ENCODE measurements at regions not wholly inside any gene's neighbourhood (a gene's known extent, or its start where the extent isn't known, plus 50 kb on each side); places are given as distances from the start of the nearest gene placed in this dataset.

DNA sequence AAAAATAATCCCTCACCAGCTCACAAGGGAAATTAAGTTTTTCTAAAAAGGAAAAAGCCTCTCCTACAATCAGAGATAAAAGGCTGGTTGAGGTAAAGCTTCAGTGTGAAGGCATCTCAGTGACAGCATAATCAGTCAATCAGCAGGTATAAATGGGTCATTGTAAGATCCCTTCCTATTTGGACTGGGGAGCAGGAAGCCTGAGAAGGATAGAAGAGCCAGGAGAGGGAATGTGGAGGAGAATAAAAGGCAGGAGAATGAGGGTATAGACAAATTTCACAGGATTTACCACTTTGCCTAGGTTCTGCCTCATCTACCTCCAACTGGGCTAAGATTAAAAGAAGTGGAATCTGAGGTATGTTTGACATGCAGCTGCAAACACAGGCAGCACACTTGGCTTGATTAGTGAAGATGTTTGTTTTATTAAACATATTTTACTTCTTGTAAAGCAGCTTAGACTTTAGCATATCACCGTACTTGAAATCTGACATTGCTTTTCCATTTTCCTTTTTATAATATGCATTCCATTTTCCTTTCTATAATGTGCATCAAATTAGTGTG is 479.1 kb upstream of the USP15 start:
- DNase-seq (ENCODE audit: low spot score): no peak

DNA sequence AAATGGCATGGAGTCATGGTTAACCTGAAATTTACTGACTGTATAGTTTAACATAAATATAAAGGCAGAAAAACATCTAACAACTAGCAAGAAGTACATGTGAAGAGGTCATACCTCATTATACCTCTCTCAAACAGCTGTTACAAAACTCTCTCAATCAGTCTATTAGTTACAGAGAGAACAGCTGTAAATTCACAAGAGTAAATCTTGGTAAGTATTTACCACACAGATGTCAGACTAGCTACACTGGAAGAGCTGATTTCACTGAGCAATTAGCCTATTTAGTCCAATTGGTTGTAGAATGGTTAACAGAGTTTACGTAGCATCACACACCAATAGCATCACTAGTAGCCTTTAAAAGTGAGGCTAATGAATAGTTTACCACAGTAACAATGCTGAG is 463.4 kb upstream of the USP15 start:
- DNase-seq (ENCODE audit: low spot score): no peak

GRCh38 chr12:61797266-61797665 is 462.9 kb upstream of the USP15 start:
- DNase-seq (ENCODE audit: low spot score): no peak

DNA sequence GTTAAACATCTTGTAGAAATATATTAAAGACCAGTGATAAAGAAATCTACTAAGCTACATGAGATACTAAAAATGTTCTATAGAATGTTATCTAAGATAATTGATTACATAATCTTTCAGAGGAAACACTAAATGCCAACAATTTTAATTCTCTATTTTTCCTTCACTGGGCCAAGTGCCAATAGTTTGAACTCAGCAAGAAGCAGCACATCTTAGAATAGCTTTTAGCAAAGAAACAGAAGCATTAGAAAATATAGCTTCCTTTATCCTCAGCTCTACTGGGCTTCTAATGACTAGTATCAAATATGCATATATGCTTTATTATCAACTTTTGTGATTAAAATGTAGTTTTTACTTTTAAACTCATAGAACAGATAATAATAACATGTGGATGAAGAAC is 461.4 kb upstream of the USP15 start:
- DNase-seq (ENCODE audit: low spot score): no peak

DNA sequence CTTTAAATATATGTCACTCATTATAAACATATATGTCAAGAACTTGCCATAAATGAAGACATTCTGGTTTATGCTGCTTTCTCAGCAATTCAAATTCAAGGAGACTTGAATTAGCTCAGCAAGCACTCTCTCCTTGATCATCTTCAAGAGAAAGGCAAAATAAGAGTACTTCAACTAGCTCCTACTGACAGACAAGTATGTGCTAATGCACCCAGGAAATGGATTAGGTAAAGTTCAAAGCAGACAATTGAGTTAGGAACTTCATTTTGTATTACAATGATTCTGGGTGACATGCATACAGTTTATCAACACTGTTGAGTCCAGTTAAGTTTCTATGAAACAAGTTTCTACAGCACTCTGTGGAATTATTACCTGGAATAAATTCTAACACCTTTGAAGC is 455.9 kb upstream of the USP15 start:
- no peak for DNase-seq (ENCODE audit: low spot score)

DNA sequence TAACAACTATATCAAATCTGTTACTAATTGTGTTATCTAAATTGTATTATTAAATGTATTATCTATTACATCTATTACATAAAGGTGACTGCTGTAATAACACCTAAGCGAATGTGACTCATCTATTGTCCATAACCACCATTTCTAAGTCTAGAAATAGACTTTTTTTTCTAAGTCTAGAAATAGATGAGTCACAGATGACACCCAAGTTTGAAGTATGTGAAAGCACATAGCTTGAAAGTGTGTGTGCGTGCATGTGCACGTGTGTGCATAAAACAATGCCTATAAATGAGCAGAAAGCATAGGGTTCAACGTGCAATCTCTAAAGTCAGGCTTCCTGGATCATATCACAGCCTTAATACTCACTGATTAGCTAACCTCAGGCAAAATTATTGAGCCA is 451.3 kb upstream of the USP15 start:
- no peak for DNase-seq (ENCODE audit: low spot score)

DNA sequence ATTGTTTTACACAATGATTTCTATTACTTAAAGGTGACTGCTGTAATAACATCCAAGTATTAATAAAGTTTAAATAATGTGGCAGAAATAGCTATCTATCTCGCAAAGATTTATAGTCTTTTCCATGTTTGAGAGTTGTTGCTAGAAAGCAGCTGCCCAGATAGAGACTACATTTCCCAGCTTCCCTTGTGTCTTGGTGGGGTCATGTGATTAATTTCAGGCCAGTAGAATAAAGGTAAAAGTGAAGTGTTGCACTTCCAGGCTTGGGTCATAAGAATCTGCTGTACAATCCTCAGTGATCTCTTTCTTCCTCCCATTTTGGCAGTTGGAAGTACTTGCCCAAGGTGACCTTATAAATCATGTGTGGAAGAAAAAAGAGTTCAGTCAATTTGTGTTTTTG is 449.7 kb upstream of the USP15 start:
- DNase-seq (ENCODE audit: low spot score): no peak

DNA sequence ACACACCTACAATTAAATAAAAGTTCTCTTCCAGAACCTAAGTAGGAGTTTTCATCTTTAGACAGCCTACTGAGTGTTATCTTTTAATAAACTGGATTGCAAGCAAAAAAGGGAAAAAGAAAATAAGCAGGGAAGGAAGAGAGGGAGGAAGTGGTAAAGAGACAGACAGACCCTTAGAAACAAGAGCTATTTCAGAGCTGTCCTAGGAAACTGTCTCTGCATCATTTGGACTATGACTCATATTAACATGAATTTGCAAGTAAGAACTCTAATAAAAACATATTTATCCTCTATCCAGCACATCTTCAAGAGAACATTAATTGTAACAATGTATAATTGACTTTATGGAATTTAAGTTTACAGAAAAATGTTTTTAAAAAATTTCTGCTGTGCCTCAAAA is 438.8 kb upstream of the USP15 start:
- DNase-seq (ENCODE audit: low spot score): no peak

GRCh38 chr12:61823102-61823501 is 437.1 kb upstream of the USP15 start:
- no peak for DNase-seq (ENCODE audit: low spot score)

DNA sequence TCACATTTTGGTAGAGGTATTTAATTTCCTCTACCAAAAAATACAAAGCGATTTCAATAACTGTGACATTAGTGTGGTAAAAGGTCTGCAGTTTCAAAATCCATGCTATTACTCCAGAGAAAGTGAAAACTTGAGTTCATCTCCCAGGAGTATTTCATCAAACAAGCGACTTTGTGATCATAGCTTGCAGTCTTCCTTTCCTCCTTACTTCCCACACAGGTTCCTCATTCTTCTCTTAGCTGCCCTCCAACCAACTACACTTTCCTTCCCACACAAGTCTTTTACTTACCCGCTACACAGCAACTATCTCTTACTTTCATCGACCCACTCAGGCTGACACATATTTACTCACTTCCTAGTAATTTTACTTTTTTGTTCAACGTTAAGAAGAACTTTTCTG is 413.4 kb upstream of the USP15 start:
- DNase-seq (ENCODE audit: low spot score): no peak

- no peak for DNase-seq (ENCODE audit: low spot score)
Observed at GRCh38 chr12:61848893-61849292, 411.3 kb upstream of the USP15 start.

DNA sequence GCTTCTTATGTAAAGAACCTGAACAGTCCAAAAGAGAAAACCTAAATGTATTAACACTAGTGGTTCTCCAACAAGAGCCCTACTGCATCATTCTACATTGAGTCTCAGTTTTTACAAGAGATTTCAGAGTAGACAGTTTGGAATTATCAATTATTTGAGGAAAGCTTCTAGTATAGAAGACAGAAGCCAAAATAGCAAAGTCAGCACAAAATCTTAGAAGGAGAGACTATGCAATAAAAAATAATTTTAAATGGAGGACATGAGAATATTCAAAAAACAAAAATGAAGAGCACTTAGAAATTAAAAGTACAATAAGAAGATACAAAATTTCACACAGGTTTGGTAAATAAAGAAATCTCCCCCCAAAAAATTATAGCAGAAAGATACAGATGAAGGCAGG is 406.3 kb upstream of the USP15 start:
- no peak for DNase-seq (ENCODE audit: low spot score)

DNA sequence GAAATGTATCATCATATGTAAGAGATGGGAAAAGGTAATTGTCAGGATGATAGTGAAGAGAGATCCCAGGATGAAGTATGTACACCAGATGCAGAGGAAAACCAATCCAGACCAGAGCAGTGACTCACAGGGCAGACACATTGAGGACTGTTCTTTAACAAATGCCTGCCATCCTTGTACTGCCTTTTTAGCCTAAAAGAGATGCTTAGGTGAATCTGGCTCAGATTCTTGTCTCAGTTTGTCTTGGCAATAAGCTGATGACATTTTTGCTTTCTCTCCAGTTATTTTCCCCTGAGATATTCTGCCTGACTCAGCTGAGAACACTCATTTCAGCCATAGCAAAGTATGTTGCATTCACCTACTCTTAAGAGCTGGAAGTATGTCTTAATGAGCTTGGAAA is 405.3 kb upstream of the USP15 start:
- no peak for DNase-seq (ENCODE audit: low spot score)

DNA sequence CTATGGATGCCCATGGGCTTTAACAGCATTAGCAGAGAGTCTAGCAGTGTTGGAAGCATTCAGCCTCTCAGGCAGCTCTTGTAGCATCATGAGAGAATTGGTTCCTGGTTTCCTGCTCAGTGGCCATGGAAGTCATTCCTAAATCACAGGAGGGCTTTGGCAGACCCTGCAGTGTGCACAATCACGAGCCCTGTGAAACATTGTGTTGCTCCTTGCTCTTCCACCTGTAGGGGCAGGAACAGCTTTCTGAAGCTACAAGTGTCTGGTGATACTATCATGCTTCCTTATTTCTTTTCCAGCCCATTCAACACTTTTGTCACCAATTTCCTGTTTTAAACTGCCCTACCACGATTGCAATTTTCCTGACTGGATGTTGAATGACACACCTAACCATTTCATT is 402.2 kb upstream of the USP15 start:
- DNase-seq (ENCODE audit: low spot score): no peak

GRCh38 chr12:61860451-61860850 is 399.8 kb upstream of the USP15 start:
- DNase-seq (ENCODE audit: low spot score): no peak

DNA sequence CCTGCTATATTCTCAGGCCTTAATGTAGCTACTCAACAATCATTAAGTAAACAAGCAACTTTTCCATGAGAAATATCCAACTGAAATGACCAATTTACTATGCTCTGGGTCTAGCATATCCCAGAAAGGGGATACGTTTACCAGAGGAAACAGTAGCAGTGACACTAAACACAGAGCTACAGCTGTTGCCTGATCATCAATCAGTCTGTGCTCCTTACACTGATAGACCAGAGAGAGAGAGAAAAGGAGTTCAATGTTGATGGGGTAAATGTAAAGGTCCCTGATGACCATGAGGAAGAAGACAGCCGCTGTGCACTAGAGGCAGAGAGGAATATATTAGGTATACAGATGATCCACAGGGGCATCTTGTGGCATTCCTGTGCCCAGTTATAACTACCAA is 397.2 kb upstream of the USP15 start:
- DNase-seq (ENCODE audit: low spot score): no peak

DNA sequence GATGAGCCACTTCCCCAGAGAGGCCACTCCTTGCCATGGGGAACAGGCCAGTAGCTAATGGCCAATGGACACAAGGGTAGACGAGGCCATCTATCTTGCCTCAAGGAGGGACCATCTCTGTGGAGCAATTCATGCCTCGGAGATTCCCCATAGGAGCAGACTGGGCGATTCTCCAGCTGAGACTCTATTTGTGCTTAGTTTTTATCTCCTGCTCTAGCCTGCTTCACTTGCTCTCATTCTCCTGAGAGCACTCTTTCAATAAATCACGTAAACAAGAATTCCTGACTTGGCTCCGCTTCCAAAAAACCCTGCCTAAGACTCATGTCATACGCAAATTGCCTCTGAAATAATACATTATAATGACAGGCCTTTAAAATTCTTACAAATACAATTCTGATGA is 396.4 kb upstream of the USP15 start:
- no peak for DNase-seq (ENCODE audit: low spot score)

DNA sequence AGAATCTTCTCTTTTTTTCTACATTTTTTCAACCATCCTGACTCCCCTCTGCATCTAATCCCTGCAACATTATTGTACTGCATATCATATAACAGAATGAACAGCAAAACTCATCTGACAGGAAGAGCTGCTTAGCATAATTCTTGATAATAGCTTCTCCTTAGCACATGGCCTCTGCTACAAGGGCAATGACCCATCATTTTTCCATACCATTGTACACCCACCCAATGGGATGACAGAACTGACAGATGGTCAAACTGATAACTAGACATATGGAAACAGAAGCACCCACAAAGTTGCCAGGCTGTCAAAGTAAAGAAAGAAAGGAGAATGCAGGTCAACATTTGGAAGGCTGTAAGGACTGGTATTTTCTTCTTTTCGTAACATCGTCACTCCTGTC is 390.4 kb upstream of the USP15 start:
- DNase-seq (ENCODE audit: low spot score): no peak

- DNase-seq (ENCODE audit: low spot score): peak; percentile 35
Observed at GRCh38 chr12:61870658-61871484, 389.3 kb upstream of the USP15 start.

- no peak for DNase-seq (ENCODE audit: low spot score)
Observed at GRCh38 chr12:61871485-61871810, 388.8 kb upstream of the USP15 start.

DNA sequence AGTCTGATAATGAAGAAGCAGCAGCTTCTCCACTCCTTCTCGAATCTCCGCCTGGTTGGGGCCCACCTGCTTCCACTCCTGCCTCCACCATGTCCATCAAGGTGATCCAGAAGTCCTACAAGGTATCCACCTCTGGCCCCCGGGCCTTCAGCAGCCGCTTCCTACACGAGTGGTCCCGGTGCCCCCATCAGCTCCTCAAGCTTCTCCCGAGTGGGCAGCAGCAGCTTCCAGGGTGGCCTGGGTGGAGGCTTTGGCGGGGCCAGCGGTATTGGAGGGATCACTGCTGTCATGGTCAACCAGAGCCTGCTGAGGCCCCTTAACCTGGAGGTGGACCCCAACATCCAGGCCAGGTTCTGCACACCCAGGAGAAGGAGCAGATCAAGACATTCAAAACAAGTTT is 381.0 kb upstream of the USP15 start:
- no peak for DNase-seq (ENCODE audit: low spot score)

DNA sequence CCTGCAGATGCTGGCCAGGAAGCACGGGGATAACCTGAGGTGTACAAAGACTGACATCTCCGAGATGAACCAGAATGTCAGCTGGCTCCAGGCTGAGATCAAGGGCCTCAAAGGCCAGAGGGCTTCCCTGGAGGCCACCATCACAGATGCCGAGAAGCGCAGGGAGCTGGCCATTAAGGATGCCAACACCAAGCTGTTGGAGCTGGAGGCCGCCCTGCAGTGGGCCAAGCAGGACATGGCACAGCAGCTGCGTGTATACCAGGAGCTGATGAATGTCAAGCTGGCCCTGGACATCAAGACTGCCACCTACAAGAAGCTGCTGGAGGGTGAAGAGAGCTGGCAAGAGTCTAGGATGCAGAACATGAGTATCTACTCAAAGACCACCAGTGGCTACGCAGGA is 380.0 kb upstream of the USP15 start:
- no peak for DNase-seq (ENCODE audit: low spot score)

DNA sequence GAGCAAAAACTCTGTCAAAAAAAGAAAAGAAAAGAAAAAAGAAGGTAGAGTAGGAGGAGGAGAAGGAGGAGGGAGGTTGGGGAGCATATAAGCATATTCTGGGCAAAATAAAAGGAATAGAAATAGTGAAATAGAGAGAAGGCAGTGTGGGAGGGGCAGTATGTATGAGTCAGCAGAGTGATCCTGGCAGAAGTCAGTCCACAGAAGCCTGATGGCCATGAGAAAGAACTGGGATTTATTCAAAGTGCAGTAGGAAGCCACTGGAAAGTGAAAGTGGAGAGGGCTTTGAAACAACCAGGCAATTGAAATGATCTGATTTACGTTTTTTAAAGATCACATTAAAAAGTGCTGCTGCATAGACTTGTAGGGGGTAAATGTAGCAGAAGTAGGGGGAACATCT is 368.6 kb upstream of the USP15 start:
- no peak for DNase-seq (ENCODE audit: low spot score)

- DNase-seq (ENCODE audit: low spot score): no peak
Observed at GRCh38 chr12:61894168-61894567, 366.0 kb upstream of the USP15 start.
